Lower leg skin (tissue), 3 donors: ENCODE measurements at regions not wholly inside any gene's neighbourhood (a gene's known extent, or its start where the extent isn't known, plus 50 kb on each side); places are given as distances from the start of the nearest gene placed in this dataset.

Experiments used
- CTCF ChIP-seq, 3 donors: fragments of 450-650 bp; IDR thresholded peaks; one replicate each; pipeline ENCODE4 v1.5.1; 2016; ENCODE audit warnings: antibody characterized with exemption in 3 of 3, mild to moderate bottlenecking in 3 of 3, moderate library complexity in 2 of 3
- POLR2A ChIP-seq, 2 donors: fragments of 450-650 bp; IDR thresholded peaks; one replicate each; pipeline ENCODE4 v1.6.1; 2016 to 2017; ENCODE audit warnings: antibody characterized with exemption in 2 of 2, mild to moderate bottlenecking in 1 of 2, moderate library complexity in 1 of 2

- TF ChIP-seq CTCF (IDR thresholded peaks at IDR 0.05) = no peak
- TF ChIP-seq POLR2A (IDR thresholded peaks at IDR 0.05) = no peak
Measured at GRCh38 chr13:56893843-56894242, 246.9 kb upstream of the PRR20A start.
